ENCODE measurements at regions not wholly inside any gene's neighbourhood (a gene's known extent, or its start where the extent isn't known, plus 50 kb on each side); places are given as distances from the start of the nearest gene placed in this dataset.
"Not testable (repeated sequence)": the region's sequence is repeated elsewhere in the genome, so short reads cannot be mapped to it uniquely, and the experiment has no call there.

DNA sequence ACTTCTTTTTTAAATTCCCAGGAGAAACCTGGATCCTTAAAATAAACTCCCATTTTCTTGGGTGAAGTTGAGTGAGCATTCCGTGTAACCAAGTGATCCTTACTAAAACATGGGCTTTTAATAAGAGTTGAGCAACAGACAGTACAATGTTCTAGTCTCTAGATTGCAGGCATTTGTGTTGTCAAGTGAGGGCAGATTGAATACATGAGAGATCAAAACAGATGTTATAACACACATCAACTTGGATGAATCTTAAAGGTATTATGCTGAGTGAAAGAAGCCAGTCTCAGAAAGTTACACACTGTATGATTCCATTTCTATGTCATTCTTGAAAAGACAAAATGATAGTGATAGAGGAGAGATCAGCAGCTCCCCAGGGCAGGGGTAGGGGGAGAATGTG lies 213.9 kb upstream of the CCDC196 start:
- Histone ChIP-seq H3K79me2 (ENCODE audit: insufficient read depth, low read length) (no peaks in the 10 kb centered on the region), H3K27ac (ENCODE audit: low read depth, low read length) (no peak overlapping the region), H3K9me2 (replicated peaks; ENCODE audit: insufficient read depth, low read length) (no peaks in the 10 kb centered on the region), H3K9me3 (ENCODE audit: insufficient read depth, low read length) (no peaks in the 10 kb centered on the region), H3K36me3 (ENCODE audit: low read length) (no peaks in the 10 kb centered on the region), H2AFZ (ENCODE audit: low read depth, low read length, severe bottlenecking) (no peak overlapping the region), H3K27me3 (ENCODE audit: low read length) (no peaks in the 10 kb centered on the region), H3K4me3 (ENCODE audit: insufficient read depth, low read length, poor library complexity, severe bottlenecking) (no peak overlapping the region), H3K4me2 (ENCODE audit: low read depth, low read length, poor library complexity, severe bottlenecking) (no peak overlapping the region), H4K20me1 (ENCODE audit: low read depth, low read length) (no peaks in the 10 kb centered on the region), H3K9ac (ENCODE audit: low read length) (no peak overlapping the region), H3F3A (ENCODE audit: insufficient read depth) (no peaks in the 10 kb centered on the region)
- TF ChIP-seq EZH2phosphoT487 (conservative IDR thresholded peaks at IDR 0.05; ENCODE audit: low read length): no peak
- TF ChIP-seq, protein P1, sequence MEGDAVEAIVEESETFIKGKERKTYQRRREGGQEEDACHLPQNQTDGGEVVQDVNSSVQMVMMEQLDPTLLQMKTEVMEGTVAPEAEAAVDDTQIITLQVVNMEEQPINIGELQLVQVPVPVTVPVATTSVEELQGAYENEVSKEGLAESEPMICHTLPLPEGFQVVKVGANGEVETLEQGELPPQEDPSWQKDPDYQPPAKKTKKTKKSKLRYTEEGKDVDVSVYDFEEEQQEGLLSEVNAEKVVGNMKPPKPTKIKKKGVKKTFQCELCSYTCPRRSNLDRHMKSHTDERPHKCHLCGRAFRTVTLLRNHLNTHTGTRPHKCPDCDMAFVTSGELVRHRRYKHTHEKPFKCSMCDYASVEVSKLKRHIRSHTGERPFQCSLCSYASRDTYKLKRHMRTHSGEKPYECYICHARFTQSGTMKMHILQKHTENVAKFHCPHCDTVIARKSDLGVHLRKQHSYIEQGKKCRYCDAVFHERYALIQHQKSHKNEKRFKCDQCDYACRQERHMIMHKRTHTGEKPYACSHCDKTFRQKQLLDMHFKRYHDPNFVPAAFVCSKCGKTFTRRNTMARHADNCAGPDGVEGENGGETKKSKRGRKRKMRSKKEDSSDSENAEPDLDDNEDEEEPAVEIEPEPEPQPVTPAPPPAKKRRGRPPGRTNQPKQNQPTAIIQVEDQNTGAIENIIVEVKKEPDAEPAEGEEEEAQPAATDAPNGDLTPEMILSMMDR (IDR thresholded peaks at IDR 0.05; ENCODE audit: insufficient read depth, low read length, poor library complexity, severe bottlenecking): no peak

DNA sequence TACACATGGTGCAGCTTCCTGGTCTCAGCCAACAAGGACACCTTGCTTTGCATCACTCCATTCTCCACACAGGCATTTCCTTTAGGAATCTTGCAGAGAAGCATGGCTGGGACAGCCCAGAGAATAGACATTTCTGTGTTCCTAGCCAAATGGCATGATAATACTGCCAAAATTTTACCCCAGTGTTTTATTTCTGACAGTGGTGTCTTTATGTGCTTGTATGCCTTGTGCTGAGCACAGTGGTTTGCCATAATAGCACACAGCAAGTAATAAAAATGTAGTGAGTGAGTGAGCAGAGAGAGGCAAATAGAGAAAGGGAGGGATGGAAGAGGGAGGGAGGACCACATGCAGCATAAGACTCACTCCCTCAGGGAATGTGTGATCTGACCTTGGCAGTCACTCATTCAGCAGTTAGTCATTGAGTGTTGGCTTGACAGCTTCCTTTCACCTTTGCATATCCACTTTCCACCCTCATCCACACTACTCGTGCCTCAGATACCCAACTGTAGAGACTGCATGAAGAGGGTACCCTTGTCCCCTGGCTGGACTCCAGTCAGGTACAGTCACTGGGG lies 212.8 kb upstream of the CCDC196 start:
- no peak overlapping the region for H3K9ac ChIP-seq (ENCODE audit: low read length)
- H3K36me3 ChIP-seq (ENCODE audit: low read length): no peaks in the 10 kb centered on the region
- H3K9me3 ChIP-seq (ENCODE audit: insufficient read depth, low read length): no peaks in the 10 kb centered on the region
- no peak overlapping the region for H3K4me2 ChIP-seq (ENCODE audit: low read depth, low read length, poor library complexity, severe bottlenecking)
- no peak for TF ChIP-seq EZH2phosphoT487 (conservative IDR thresholded peaks at IDR 0.05; ENCODE audit: low read length)
- TF ChIP-seq, protein P1 (IDR thresholded peaks at IDR 0.05; ENCODE audit: insufficient read depth, low read length, poor library complexity, severe bottlenecking): no peak
- no peak overlapping the region for H2AFZ ChIP-seq (ENCODE audit: low read depth, low read length, severe bottlenecking)
- H3K9me2 ChIP-seq (replicated peaks; ENCODE audit: insufficient read depth, low read length): no peaks in the 10 kb centered on the region
- no peaks in the 10 kb centered on the region for H3K79me2 ChIP-seq (ENCODE audit: insufficient read depth, low read length)
- no peaks in the 10 kb centered on the region for H3K27me3 ChIP-seq (ENCODE audit: low read length)
- H3K27ac ChIP-seq (ENCODE audit: low read depth, low read length): no peak overlapping the region
- no peaks in the 10 kb centered on the region for H4K20me1 ChIP-seq (ENCODE audit: low read depth, low read length)
- no peaks in the 10 kb centered on the region for H3F3A ChIP-seq (ENCODE audit: insufficient read depth)
- no peak overlapping the region for H3K4me3 ChIP-seq (ENCODE audit: insufficient read depth, low read length, poor library complexity, severe bottlenecking)

- not testable (repeated sequence) for H3K4me3 ChIP-seq (ENCODE audit: insufficient read depth, low read length, poor library complexity, severe bottlenecking); H3K4me2 ChIP-seq (ENCODE audit: low read depth, low read length, poor library complexity, severe bottlenecking); H3K27me3 ChIP-seq (ENCODE audit: low read length); H3K79me2 ChIP-seq (ENCODE audit: insufficient read depth, low read length); H3K9ac ChIP-seq (ENCODE audit: low read length); H2AFZ ChIP-seq (ENCODE audit: low read depth, low read length, severe bottlenecking); H3K36me3 ChIP-seq (ENCODE audit: low read length); H3K27ac ChIP-seq (ENCODE audit: low read depth, low read length); H3K9me3 ChIP-seq (ENCODE audit: insufficient read depth, low read length); H3F3A ChIP-seq (ENCODE audit: insufficient read depth); H3K9me2 ChIP-seq (replicated peaks; ENCODE audit: insufficient read depth, low read length); H4K20me1 ChIP-seq (ENCODE audit: low read depth, low read length)
Observed at GRCh38 chr14:66278418-66278817, 207.8 kb upstream of the CCDC196 start.

DNA sequence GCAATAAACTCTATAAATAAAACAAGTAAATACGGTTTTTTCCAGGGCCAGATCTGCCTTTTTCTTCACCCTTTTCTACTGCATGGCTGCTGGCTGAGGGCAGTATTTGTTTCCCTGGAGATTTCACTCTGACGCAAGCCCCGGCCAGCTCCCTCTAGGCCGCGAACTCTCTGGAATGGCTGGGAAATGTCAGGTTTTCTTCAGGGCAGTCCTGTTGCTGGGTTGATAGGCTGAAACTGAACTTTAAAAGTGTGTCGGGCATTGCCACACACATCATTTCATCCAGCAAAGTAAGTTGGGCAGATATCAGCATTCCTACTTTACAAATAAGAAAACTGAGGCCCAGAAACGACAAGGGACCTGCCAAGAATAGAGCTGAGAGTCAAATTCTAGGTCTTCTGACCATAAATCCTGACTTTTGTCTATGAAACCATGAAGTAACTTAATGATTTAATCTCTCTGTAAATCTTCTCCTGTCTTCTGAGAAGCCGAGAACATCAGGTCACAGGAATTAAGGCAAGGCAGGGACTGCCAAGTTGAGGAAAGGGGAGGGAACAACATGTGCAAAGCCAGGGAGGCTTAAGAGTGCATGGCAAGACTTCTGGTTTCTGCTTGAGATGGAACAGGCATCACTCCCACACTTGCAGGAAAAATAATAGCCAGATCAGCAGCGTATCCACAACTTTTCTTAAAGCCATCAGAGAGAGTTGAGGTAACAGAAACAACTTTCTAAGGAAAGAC lies 205.0 kb upstream of the CCDC196 start:
- no peaks in the 10 kb centered on the region for H3K79me2 ChIP-seq (ENCODE audit: insufficient read depth, low read length)
- no peak overlapping the region for H3K4me3 ChIP-seq (ENCODE audit: insufficient read depth, low read length, poor library complexity, severe bottlenecking)
- no peaks in the 10 kb centered on the region for H3K9me3 ChIP-seq (ENCODE audit: insufficient read depth, low read length)
- no peaks in the 10 kb centered on the region for H3F3A ChIP-seq (ENCODE audit: insufficient read depth)
- H3K36me3 ChIP-seq (ENCODE audit: low read length): no peaks in the 10 kb centered on the region
- 0 out of 2 replicates have a peak, but pooled peaks cover 4% of the 10 kb centered on the region for H3K27me3 ChIP-seq (ENCODE audit: low read length)
- H2AFZ ChIP-seq (ENCODE audit: low read depth, low read length, severe bottlenecking): no peak overlapping the region
- TF ChIP-seq EZH2phosphoT487 (conservative IDR thresholded peaks at IDR 0.05; ENCODE audit: low read length): no peak
- TF ChIP-seq, protein P1 (IDR thresholded peaks at IDR 0.05; ENCODE audit: insufficient read depth, low read length, poor library complexity, severe bottlenecking): no peak
- H3K9me2 ChIP-seq (replicated peaks; ENCODE audit: insufficient read depth, low read length): no peaks in the 10 kb centered on the region
- H3K4me2 ChIP-seq (ENCODE audit: low read depth, low read length, poor library complexity, severe bottlenecking): no peak overlapping the region
- no peak overlapping the region for H3K27ac ChIP-seq (ENCODE audit: low read depth, low read length)
- H4K20me1 ChIP-seq (ENCODE audit: low read depth, low read length): no peaks in the 10 kb centered on the region
- H3K9ac ChIP-seq (ENCODE audit: low read length): no peak overlapping the region

Measured in SU-DHL-6 (cell line).